SJSA1 (cell line): ENCODE measurements at regions not wholly inside any gene's neighbourhood (a gene's known extent, or its start where the extent isn't known, plus 50 kb on each side); places are given as distances from the start of the nearest gene placed in this dataset.

ENCODE experiments used
- DNase-seq, 2 experiments: peaks; one replicate each; pipeline ENCODE4 v3.0.0-alpha.2; 2015 to 2020; ENCODE audit warnings: low spot score in 2 of 2, low read depth in 1 of 2
- H3K27ac ChIP-seq: fragments of 250-450 bp; sonication (Bioruptor Pico); 2 replicates; pipeline ENCODE4 v1.5.1; 2020; ENCODE audit warnings: mild to moderate bottlenecking, moderate library complexity
- H3K27me3 ChIP-seq: fragments of 250-450 bp; sonication (Bioruptor Pico); replicated peaks from 2 replicates; pipeline ENCODE4 v1.5.1; 2020; ENCODE audit warnings: mild to moderate bottlenecking, moderate library complexity
- H3K36me3 ChIP-seq: fragments of 250-450 bp; sonication (Bioruptor Pico); 2 replicates; pipeline ENCODE4 v1.5.1; 2020; ENCODE audit warnings: mild to moderate bottlenecking
- H3K4me1 ChIP-seq: fragments of 250-450 bp; sonication (Bioruptor Pico); replicated peaks from 2 replicates; pipeline ENCODE4 v1.6.1; 2021; ENCODE audit warnings: mild to moderate bottlenecking
- H3K4me3 ChIP-seq: fragments of 250-450 bp; sonication (Bioruptor Pico); 2 replicates; pipeline ENCODE4 v1.5.1; 2020; ENCODE audit warnings: mild to moderate bottlenecking
- H3K9me3 ChIP-seq: fragments of 250-450 bp; sonication (Bioruptor Pico); replicated peaks from 2 replicates; pipeline ENCODE4 v1.5.1; 2020; ENCODE audit warnings: mild to moderate bottlenecking

- no peaks in the 10 kb centered on the region for H3K4me1 ChIP-seq
Observed at GRCh38 chr2:212923393-212923792, 228.0 kb downstream of the IKZF2 start.

GRCh38 chr2:212922701-212923100, 228.7 kb downstream of the IKZF2 start:
- no peaks in the 10 kb centered on the region for H3K36me3 ChIP-seq
- H3K27ac ChIP-seq: no peak overlapping the region
- H3K4me1 ChIP-seq: no peaks in the 10 kb centered on the region
- DNase-seq: no peak
- H3K27me3 ChIP-seq: no peaks in the 10 kb centered on the region
- no peaks in the 10 kb centered on the region; the same call in 1 of the 2 replicates for H3K9me3 ChIP-seq
- no peak overlapping the region for H3K4me3 ChIP-seq

More at GRCh38 chr2:212923393-212923792, 228.0 kb downstream of the IKZF2 start:
- Histone ChIP-seq H3K27me3 (no peaks in the 10 kb centered on the region), H3K27ac (no peak overlapping the region), H3K4me3 (no peak overlapping the region), H3K9me3 (no peaks in the 10 kb centered on the region), H3K36me3 (no peaks in the 10 kb centered on the region)
- no peak for DNase-seq

GRCh38 chr2:212921711-212922110, 229.7 kb downstream of the IKZF2 start:
- Histone ChIP-seq H3K36me3 (no peaks in the 10 kb centered on the region), H3K27ac (no peak overlapping the region), H3K27me3 (no peaks in the 10 kb centered on the region), H3K9me3 (no peaks in the 10 kb centered on the region; the same call in 1 of the 2 replicates), H3K4me1 (no peaks in the 10 kb centered on the region), H3K4me3 (no peak overlapping the region)
- DNase-seq: no peak

GRCh38 chr2:212921061-212921460, 230.4 kb downstream of the IKZF2 start:
- H3K27ac ChIP-seq: no peak overlapping the region
- H3K36me3 ChIP-seq: no peaks in the 10 kb centered on the region
- DNase-seq: no peak
- no peaks in the 10 kb centered on the region for H3K27me3 ChIP-seq
- H3K4me3 ChIP-seq: no peak overlapping the region
- H3K4me1 ChIP-seq: no peaks in the 10 kb centered on the region
- no peaks in the 10 kb centered on the region; the same call in 1 of the 2 replicates for H3K9me3 ChIP-seq

- no peak for DNase-seq
- no peaks in the 10 kb centered on the region for H3K27me3 ChIP-seq
- H3K4me3 ChIP-seq: no peak overlapping the region
- H3K4me1 ChIP-seq: no peaks in the 10 kb centered on the region
- H3K9me3 ChIP-seq: no peaks in the 10 kb centered on the region; the same call in 1 of the 2 replicates
- no peaks in the 10 kb centered on the region for H3K36me3 ChIP-seq
- no peak overlapping the region for H3K27ac ChIP-seq
Observed at GRCh38 chr2:212919238-212919637, 232.2 kb downstream of the IKZF2 start.

GRCh38 chr2:212918336-212918735, 233.1 kb downstream of the IKZF2 start:
- H3K27ac ChIP-seq: no peak overlapping the region
- no peaks in the 10 kb centered on the region for H3K27me3 ChIP-seq
- no peaks in the 10 kb centered on the region; the same call in 1 of the 2 replicates for H3K9me3 ChIP-seq
- no peaks in the 10 kb centered on the region for H3K4me1 ChIP-seq
- DNase-seq: no peak
- no peak overlapping the region for H3K4me3 ChIP-seq
- no peaks in the 10 kb centered on the region for H3K36me3 ChIP-seq

GRCh38 chr2:212915121-212915782, 236.2 kb downstream of the IKZF2 start:
- no peak for DNase-seq
- Histone ChIP-seq H3K36me3 (no peaks in the 10 kb centered on the region), H3K9me3 (no peaks in the 10 kb centered on the region; the same call in 1 of the 2 replicates), H3K27ac (no peak overlapping the region), H3K4me3 (no peak overlapping the region), H3K4me1 (peaks cover 8% of the 10 kb centered on the region), H3K27me3 (no peaks in the 10 kb centered on the region)

- Histone ChIP-seq H3K9me3 (no peaks in the 10 kb centered on the region; the same call in 1 of the 2 replicates), H3K36me3 (no peaks in the 10 kb centered on the region), H3K27me3 (no peaks in the 10 kb centered on the region), H3K4me3 (no peak overlapping the region), H3K27ac (no peak overlapping the region), H3K4me1 (peaks cover 8% of the 10 kb centered on the region)
- no peak for DNase-seq
Observed at GRCh38 chr2:212914392-212914791, 237.0 kb downstream of the IKZF2 start.

GRCh38 chr2:212913640-212914306, 237.6 kb downstream of the IKZF2 start:
- H3K36me3 ChIP-seq: no peaks in the 10 kb centered on the region
- H3K4me1 ChIP-seq: peaks cover 8% of the 10 kb centered on the region
- H3K9me3 ChIP-seq: no peaks in the 10 kb centered on the region; the same call in 1 of the 2 replicates
- no peak overlapping the region for H3K4me3 ChIP-seq
- DNase-seq: no peak
- H3K27me3 ChIP-seq: no peaks in the 10 kb centered on the region
- no peak overlapping the region for H3K27ac ChIP-seq

GRCh38 chr2:212912445-212913103, 238.8 kb downstream of the IKZF2 start:
- Histone ChIP-seq H3K9me3 (no peaks in the 10 kb centered on the region), H3K4me1 (peaks cover 8% of the 10 kb centered on the region), H3K36me3 (no peaks in the 10 kb centered on the region), H3K27me3 (no peaks in the 10 kb centered on the region), H3K4me3 (no peak overlapping the region), H3K27ac (no peak overlapping the region; the same call in 1 of the 2 replicates)
- peak in 1 of 2 experiments; percentile 15 for DNase-seq

GRCh38 chr2:212911011-212911410, 240.4 kb downstream of the IKZF2 start:
- H3K27me3 ChIP-seq: no peaks in the 10 kb centered on the region
- no peaks in the 10 kb centered on the region for H3K9me3 ChIP-seq
- H3K27ac ChIP-seq: no peak overlapping the region
- peaks cover 8% of the 10 kb centered on the region for H3K4me1 ChIP-seq
- no peaks in the 10 kb centered on the region for H3K36me3 ChIP-seq
- no peak for DNase-seq
- H3K4me3 ChIP-seq: no peak overlapping the region

GRCh38 chr2:212908682-212909435, 242.6 kb downstream of the IKZF2 start:
- no peaks in the 10 kb centered on the region for H3K27me3 ChIP-seq
- peaks cover 8% of the 10 kb centered on the region for H3K4me1 ChIP-seq
- no peak for DNase-seq
- H3K36me3 ChIP-seq: no peaks in the 10 kb centered on the region
- no peak overlapping the region for H3K4me3 ChIP-seq
- no peaks in the 10 kb centered on the region for H3K9me3 ChIP-seq
- no peak overlapping the region for H3K27ac ChIP-seq

GRCh38 chr2:212908031-212908430, 243.4 kb downstream of the IKZF2 start:
- Histone ChIP-seq H3K27ac (no peak overlapping the region), H3K27me3 (no peaks in the 10 kb centered on the region), H3K9me3 (no peaks in the 10 kb centered on the region), H3K4me1 (peaks cover 8% of the 10 kb centered on the region), H3K4me3 (no peak overlapping the region), H3K36me3 (no peaks in the 10 kb centered on the region)
- no peak for DNase-seq
